Mesendoderm (in vitro differentiated cells): ENCODE measurements at regions not wholly inside any gene's neighbourhood (a gene's known extent, or its start where the extent isn't known, plus 50 kb on each side); places are given as distances from the start of the nearest gene placed in this dataset.
"Not testable (repeated sequence)": the region's sequence is repeated elsewhere in the genome, so short reads cannot be mapped to it uniquely, and the experiment has no call there.

Experiments used
- DNase-seq: peaks from one replicate; pipeline ENCODE4 v3.0.0; 2013
- H2AK5ac ChIP-seq: 2 replicates; pipeline ENCODE4 v1.6.1; 2013; ENCODE audit warnings: low read length, inconsistent platforms
- H2BK120ac ChIP-seq: 2 replicates; pipeline ENCODE4 v1.6.1; 2013; ENCODE audit warnings: low read depth, mild to moderate bottlenecking, low read length, moderate library complexity, mixed read lengths
- H2BK15ac ChIP-seq: replicated peaks from 2 replicates; pipeline ENCODE4 v1.6.1; 2013; ENCODE audit warnings: low read depth, mild to moderate bottlenecking, moderate library complexity
- H2BK5ac ChIP-seq: 2 replicates; pipeline ENCODE4 v1.6.1; 2013; ENCODE audit warnings: low read length, inconsistent platforms
- H3K18ac ChIP-seq: 2 replicates; pipeline ENCODE4 v1.6.1; 2013; ENCODE audit warnings: mild to moderate bottlenecking, low read length, mixed read lengths
- H3K23ac ChIP-seq: one replicate; pipeline ENCODE4 v1.6.1; 2013; ENCODE audit warnings: low read length
- H3K27ac ChIP-seq: 2 replicates; pipeline ENCODE4 v1.5.1; 2013; ENCODE audit warnings: low read depth, mild to moderate bottlenecking, inconsistent platforms, low read length, moderate library complexity
- H3K27me3 ChIP-seq: 2 replicates; pipeline ENCODE4 v1.6.1; 2013; ENCODE audit warnings: low read length, control low read depth, mild to moderate bottlenecking, inconsistent platforms; ENCODE audit not compliant: insufficient read depth, poor library complexity
- H3K36me3 ChIP-seq: 2 replicates; pipeline ENCODE4 v1.6.1; 2013; ENCODE audit warnings: low read length, inconsistent platforms; ENCODE audit not compliant: control insufficient read depth, insufficient read depth
- H3K4ac ChIP-seq: one replicate; pipeline ENCODE4 v1.6.1; 2013; ENCODE audit warnings: low read depth, mild to moderate bottlenecking, low read length, moderate library complexity
- H3K4me1 ChIP-seq: 2 replicates; pipeline ENCODE4 v1.6.1; 2013; ENCODE audit warnings: low read depth, low read length, inconsistent platforms; ENCODE audit not compliant: control insufficient read depth
- H3K4me2 ChIP-seq: 2 replicates; pipeline ENCODE4 v1.6.1; 2013; ENCODE audit warnings: low read length
- H3K4me3 ChIP-seq: 2 replicates; pipeline ENCODE4 v1.5.1; 2013; ENCODE audit warnings: mild to moderate bottlenecking, low read length
- H3K56ac ChIP-seq: one replicate; pipeline ENCODE4 v1.6.1; 2013; ENCODE audit warnings: low read length
- H3K79me1 ChIP-seq: 2 replicates; pipeline ENCODE4 v1.6.1; 2013; ENCODE audit warnings: low read length, inconsistent platforms
- H3K79me2 ChIP-seq: 2 replicates; pipeline ENCODE4 v1.6.1; 2013; ENCODE audit warnings: mild to moderate bottlenecking, low read length; ENCODE audit not compliant: control insufficient read depth, insufficient read depth
- H3K9ac ChIP-seq: 2 replicates; pipeline ENCODE4 v1.6.1; 2013; ENCODE audit warnings: low read length, inconsistent platforms
- H4K5ac ChIP-seq: one replicate; pipeline ENCODE4 v1.6.1; 2013; ENCODE audit warnings: low read length
- H4K8ac ChIP-seq: one replicate; pipeline ENCODE4 v1.6.1; 2013; ENCODE audit warnings: low read depth, mild to moderate bottlenecking, control low read depth, low read length, moderate library complexity
- WGBS: extraction: QIAGEN DNeasy Blood & Tissue Kit; methylation state at CpG from one replicate; pipeline ENCODE4 v1.1.7; 2013; ENCODE audit warnings: low lambda C conversion rate, missing lambda C conversion rate; ENCODE audit not compliant: insufficient coverage; ENCODE audit errors: extremely low coverage; 5-methylcytosine and 5-hydroxymethylcytosine counted together

DNA sequence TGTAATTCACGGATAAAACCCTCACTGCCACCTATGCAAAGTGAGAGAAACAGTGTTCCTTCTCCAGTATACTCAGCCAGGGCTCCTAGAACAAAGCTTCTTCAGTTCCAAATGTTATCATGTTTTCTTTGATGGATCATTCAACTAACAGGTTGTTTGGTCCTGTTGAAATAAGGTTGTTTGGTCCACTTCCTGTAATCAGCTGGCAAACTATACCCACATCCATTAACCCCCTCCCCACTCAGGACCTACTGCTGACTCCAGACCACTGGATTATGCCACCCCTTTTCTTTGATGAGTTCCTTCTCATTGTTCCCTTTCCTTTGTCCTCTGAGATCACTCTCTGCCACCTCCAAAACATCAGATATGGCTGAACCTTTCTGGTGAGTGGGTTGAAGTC is 267.7 kb upstream of the USP25 start:
- Histone ChIP-seq H3K56ac (no peak overlapping the region), H2AK5ac (no peak overlapping the region), H4K8ac (no peak overlapping the region), H3K79me1 (no peaks in the 10 kb centered on the region), H3K9ac (no peak overlapping the region), H3K27me3 (no peaks in the 10 kb centered on the region), H3K23ac (no peak overlapping the region), H3K4me3 (no peak overlapping the region), H3K79me2 (no peaks in the 10 kb centered on the region), H4K5ac (no peak overlapping the region), H2BK5ac (no peak overlapping the region), H3K36me3 (no peaks in the 10 kb centered on the region), H3K4me1 (no peaks in the 10 kb centered on the region), H3K4ac (no peak overlapping the region), H3K27ac (no peak overlapping the region), H2BK120ac (no peak overlapping the region), H3K4me2 (no peak overlapping the region), H2BK15ac (no peak overlapping the region), H3K18ac (no peak overlapping the region)
- no peak for DNase-seq
- WGBS = no CpG with 5 or more reads among the region's 1 CpG

DNA sequence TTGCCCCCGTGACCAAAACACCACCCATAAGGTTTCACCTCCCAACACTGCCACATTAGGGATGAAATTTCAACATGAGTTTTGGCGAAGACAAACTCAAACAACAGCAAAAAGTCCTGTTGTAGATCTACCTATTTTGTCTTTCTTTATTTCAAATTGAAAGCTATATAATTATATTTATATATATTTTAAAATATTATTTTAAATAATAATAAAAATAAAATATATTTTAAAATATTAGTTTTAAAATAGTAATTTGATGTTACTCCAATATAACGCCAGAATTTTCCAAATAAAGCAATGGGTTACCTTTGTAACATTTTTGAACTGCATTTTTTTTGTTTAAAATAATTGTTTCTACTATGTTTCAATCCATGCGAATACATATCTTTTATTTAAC is 263.5 kb upstream of the USP25 start:
- Histone ChIP-seq H2BK5ac (no peak overlapping the region), H2BK15ac (no peak overlapping the region), H3K27me3 (no peaks in the 10 kb centered on the region), H3K4me1 (peaks cover 2% of the 10 kb centered on the region), H4K8ac (no peak overlapping the region), H3K4ac (no peak overlapping the region), H3K23ac (no peak overlapping the region), H3K79me2 (no peaks in the 10 kb centered on the region), H3K36me3 (no peaks in the 10 kb centered on the region), H4K5ac (no peak overlapping the region), H3K9ac (no peak overlapping the region), H3K79me1 (no peaks in the 10 kb centered on the region), H3K27ac (no peak overlapping the region), H3K4me3 (no peak overlapping the region), H2BK120ac (no peak overlapping the region), H3K4me2 (no peak overlapping the region), H2AK5ac (no peak overlapping the region), H3K56ac (no peak overlapping the region), H3K18ac (no peak overlapping the region)
- WGBS = no CpG with 5 or more reads among the region's 4 CpGs
- no peak for DNase-seq

DNA sequence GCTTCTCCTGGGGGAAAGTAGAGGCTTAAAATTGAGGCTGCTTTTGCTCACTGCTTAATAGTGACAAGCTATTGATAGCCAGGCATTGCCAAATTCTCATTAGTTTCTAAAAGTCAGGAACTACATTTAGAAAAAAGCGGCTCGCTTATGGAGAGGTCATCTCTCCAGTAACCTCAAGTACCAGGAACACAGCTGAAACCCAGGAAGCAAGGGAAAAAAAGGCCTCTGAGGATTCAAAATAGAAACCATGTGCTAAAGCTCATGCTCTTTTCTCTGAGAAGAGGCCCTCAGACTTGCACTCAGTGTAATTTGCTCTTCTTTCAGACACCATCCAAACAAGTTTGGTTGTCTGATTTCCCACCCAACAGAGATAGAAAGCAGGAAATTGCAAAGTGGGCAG is 261.4 kb upstream of the USP25 start:
- Histone ChIP-seq H3K4me1 (peaks cover 2% of the 10 kb centered on the region), H3K23ac (no peak overlapping the region), H2BK15ac (no peak overlapping the region), H2AK5ac (no peak overlapping the region), H3K27ac (no peak overlapping the region), H4K5ac (no peak overlapping the region), H4K8ac (no peak overlapping the region), H3K4me2 (no peak overlapping the region), H3K79me2 (no peaks in the 10 kb centered on the region), H3K4ac (no peak overlapping the region), H3K56ac (no peak overlapping the region), H3K79me1 (no peaks in the 10 kb centered on the region), H3K18ac (no peak overlapping the region), H2BK120ac (no peak overlapping the region), H3K4me3 (no peak overlapping the region), H2BK5ac (no peak overlapping the region), H3K27me3 (no peaks in the 10 kb centered on the region), H3K9ac (no peak overlapping the region), H3K36me3 (no peaks in the 10 kb centered on the region)
- DNase-seq = no peak
- WGBS = no CpG with 5 or more reads among the region's 2 CpGs

DNA sequence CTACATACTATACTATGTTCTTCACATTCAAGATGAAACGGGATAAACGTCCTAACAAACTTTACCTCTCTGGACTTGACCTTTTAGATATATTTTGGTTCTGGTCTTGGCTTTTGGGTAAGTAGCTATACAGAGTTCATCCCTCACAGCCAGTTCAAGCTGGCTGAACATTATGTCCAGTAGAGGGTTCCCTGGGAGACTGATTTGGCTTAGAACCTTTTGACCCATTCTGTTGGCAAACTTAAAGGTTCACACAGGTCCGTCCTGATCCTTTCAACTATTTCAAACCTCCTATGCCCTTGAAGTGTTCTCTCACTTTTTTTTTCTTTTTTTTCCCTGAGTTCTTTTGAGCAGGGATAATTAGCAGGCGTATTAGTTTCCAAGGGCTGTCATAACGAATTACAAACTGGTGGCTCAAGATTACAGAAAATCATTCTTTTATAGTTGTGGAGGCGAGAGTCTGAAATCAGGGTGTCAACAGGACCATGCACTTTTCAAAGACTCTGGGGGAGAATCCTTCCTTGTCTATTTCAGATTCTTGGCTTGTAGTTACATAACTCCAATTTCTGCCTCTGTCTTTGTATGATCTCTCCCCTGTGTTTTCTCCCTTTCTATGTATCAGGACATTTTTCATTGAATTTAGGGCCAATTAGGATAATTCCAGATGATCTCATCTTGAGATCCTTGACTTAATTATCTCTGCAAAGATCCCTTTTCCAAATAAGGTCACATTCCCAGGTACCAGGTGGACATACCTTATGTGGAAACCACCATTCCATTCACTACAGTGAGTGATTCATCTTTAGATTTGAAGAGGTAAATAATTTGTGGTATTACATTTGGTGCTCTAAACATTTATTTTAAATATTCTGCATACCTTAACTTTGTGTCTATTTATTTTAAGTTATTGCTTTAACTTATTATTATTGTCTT is 257.4 kb upstream of the USP25 start:
- WGBS = no CpG with 5 or more reads among the region's 6 CpGs
- no peak overlapping the region for H2BK5ac ChIP-seq
- H3K27me3 ChIP-seq = no peaks in the 10 kb centered on the region
- DNase-seq = no peak
- H3K56ac ChIP-seq = no peak overlapping the region
- no peak overlapping the region for H4K8ac ChIP-seq
- H2AK5ac ChIP-seq = no peak overlapping the region
- H3K23ac ChIP-seq = no peak overlapping the region
- no peaks in the 10 kb centered on the region for H3K79me1 ChIP-seq
- H3K27ac ChIP-seq = no peak overlapping the region
- no peak overlapping the region for H3K4ac ChIP-seq
- no peaks in the 10 kb centered on the region for H3K36me3 ChIP-seq
- H2BK120ac ChIP-seq = no peak overlapping the region
- no peak overlapping the region for H3K9ac ChIP-seq
- H3K18ac ChIP-seq = no peak overlapping the region
- no peak overlapping the region for H2BK15ac ChIP-seq
- H4K5ac ChIP-seq = no peak overlapping the region
- H3K79me2 ChIP-seq = no peaks in the 10 kb centered on the region
- H3K4me1 ChIP-seq = peaks cover 2% of the 10 kb centered on the region
- no peak overlapping the region for H3K4me2 ChIP-seq
- no peak overlapping the region for H3K4me3 ChIP-seq

DNA sequence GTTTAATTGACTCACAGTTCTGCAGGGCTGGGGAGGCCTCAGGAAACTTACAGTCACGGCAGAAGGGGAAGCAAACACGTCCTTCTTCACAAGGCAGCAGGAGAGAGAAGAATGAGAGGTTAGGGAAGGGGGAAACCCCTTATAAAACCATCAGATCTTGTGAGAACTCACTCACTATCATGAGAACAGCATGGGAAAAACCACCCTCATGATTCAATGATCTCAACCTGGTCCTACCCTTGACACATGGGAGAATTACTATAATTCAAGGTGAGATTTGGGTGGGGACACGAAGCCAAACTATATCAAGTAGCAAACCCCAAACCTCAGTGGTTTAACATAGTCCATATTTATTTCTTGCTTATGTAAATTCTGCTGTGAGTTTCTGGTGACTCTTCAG is 252.0 kb upstream of the USP25 start:
- H3K4me2 ChIP-seq, H4K8ac ChIP-seq, H3K27me3 ChIP-seq, H2AK5ac ChIP-seq, DNase-seq, H3K56ac ChIP-seq, H3K4me1 ChIP-seq, H3K9ac ChIP-seq, H3K4me3 ChIP-seq, H3K27ac ChIP-seq, H3K79me2 ChIP-seq, H4K5ac ChIP-seq, H3K23ac ChIP-seq, H3K18ac ChIP-seq, H2BK15ac ChIP-seq, H2BK5ac ChIP-seq, H3K36me3 ChIP-seq, H3K4ac ChIP-seq, H2BK120ac ChIP-seq, H3K79me1 ChIP-seq: not testable (repeated sequence)
- no CpG with 5 or more reads among the region's 3 CpGs for WGBS

DNA sequence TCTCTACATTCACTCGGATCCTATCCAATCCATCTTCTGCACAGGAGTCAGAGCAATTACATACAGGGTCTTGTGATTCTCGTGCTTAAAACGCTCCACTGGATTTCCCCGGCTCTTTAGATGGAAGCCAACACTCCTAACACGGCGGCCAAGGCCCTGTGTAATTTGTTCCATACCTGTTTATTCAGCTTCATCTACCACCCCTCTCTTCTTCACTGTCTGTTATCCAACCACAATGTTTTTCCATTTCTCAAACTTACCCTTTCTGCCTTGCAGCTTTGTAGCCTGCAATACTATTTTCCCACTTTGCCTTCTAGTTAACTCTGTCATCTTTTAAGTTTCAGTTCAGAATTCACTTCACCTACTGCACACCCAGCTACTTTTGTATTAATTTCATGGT is 249.6 kb upstream of the USP25 start:
- no peak for DNase-seq
- Histone ChIP-seq H3K4me2 (no peak overlapping the region), H3K27ac (no peak overlapping the region), H3K4me1 (no peaks in the 10 kb centered on the region), H2BK5ac (no peak overlapping the region), H3K79me2 (no peaks in the 10 kb centered on the region), H3K27me3 (no peaks in the 10 kb centered on the region), H4K5ac (no peak overlapping the region), H2BK15ac (no peak overlapping the region), H2BK120ac (no peak overlapping the region), H3K4me3 (no peak overlapping the region), H3K36me3 (no peaks in the 10 kb centered on the region), H3K4ac (no peak overlapping the region), H4K8ac (no peak overlapping the region), H3K23ac (no peak overlapping the region), H3K18ac (no peak overlapping the region), H3K56ac (no peak overlapping the region), H3K79me1 (no peaks in the 10 kb centered on the region), H3K9ac (no peak overlapping the region), H2AK5ac (no peak overlapping the region)
- no CpG with 5 or more reads among the region's 6 CpGs for WGBS
